ENCODE measurements at regions not wholly inside any gene's neighbourhood (a gene's known extent, or its start where the extent isn't known, plus 50 kb on each side); places are given as distances from the start of the nearest gene placed in this dataset.

- H3K27me3 Mint-ChIP-seq = no peaks in the 10 kb centered on the region
- H3K36me3 Mint-ChIP-seq = no peaks in the 10 kb centered on the region
- no peak for TF ChIP-seq CTCF (conservative IDR thresholded peaks at IDR 0.05)
- no peak overlapping the region for H3K4me3 Mint-ChIP-seq
- H3K9me3 Mint-ChIP-seq = no peaks in the 10 kb centered on the region
- no peak for DNase-seq (ENCODE audit: extremely low spot score, unreplicated experiment)
- H3K27ac Mint-ChIP-seq = no peak overlapping the region
- H3K4me1 Mint-ChIP-seq (ENCODE audit: unreplicated experiment) = no peaks in the 10 kb centered on the region
These were observed 373.2 kb upstream of the MANEA start for GRCh38 chr6:95204178-95204577.

- DNase-seq (ENCODE audit: extremely low spot score, unreplicated experiment) = no peak
- Mint-ChIP-seq H3K9me3 (no peaks in the 10 kb centered on the region), H3K4me1 (ENCODE audit: unreplicated experiment) (no peaks in the 10 kb centered on the region), H3K27me3 (peaks cover 2% of the 10 kb centered on the region), H3K36me3 (no peaks in the 10 kb centered on the region), H3K4me3 (no peak overlapping the region), H3K27ac (no peak overlapping the region)
- TF ChIP-seq CTCF (conservative IDR thresholded peaks at IDR 0.05) = no peak
These were observed 368.7 kb upstream of the MANEA start for GRCh38 chr6:95208621-95209020.

GRCh38 chr6:95209074-95209473 lies 368.3 kb upstream of the MANEA start:
- H3K36me3 Mint-ChIP-seq = no peaks in the 10 kb centered on the region
- H3K27me3 Mint-ChIP-seq = peaks cover 2% of the 10 kb centered on the region
- H3K9me3 Mint-ChIP-seq = no peaks in the 10 kb centered on the region
- H3K27ac Mint-ChIP-seq = no peak overlapping the region
- no peak for TF ChIP-seq CTCF (conservative IDR thresholded peaks at IDR 0.05)
- no peaks in the 10 kb centered on the region for H3K4me1 Mint-ChIP-seq (ENCODE audit: unreplicated experiment)
- H3K4me3 Mint-ChIP-seq = no peak overlapping the region
- DNase-seq (ENCODE audit: extremely low spot score, unreplicated experiment) = no peak

- no peak for DNase-seq (ENCODE audit: extremely low spot score, unreplicated experiment)
- no peaks in the 10 kb centered on the region for H3K4me1 Mint-ChIP-seq (ENCODE audit: unreplicated experiment)
- no peak overlapping the region for H3K4me3 Mint-ChIP-seq
- no peak overlapping the region for H3K27ac Mint-ChIP-seq
- no peaks in the 10 kb centered on the region for H3K9me3 Mint-ChIP-seq
- no peak for TF ChIP-seq CTCF (conservative IDR thresholded peaks at IDR 0.05)
- no peaks in the 10 kb centered on the region for H3K36me3 Mint-ChIP-seq
- H3K27me3 Mint-ChIP-seq = peaks cover 10% of the 10 kb centered on the region
These were observed 360.8 kb upstream of the MANEA start for GRCh38 chr6:95216555-95216954.

GRCh38 chr6:95227351-95227750 lies 350.0 kb upstream of the MANEA start:
- Mint-ChIP-seq H3K27ac (no peak overlapping the region), H3K27me3 (peaks cover 10% of the 10 kb centered on the region), H3K4me3 (no peak overlapping the region), H3K9me3 (no peaks in the 10 kb centered on the region), H3K36me3 (no peaks in the 10 kb centered on the region), H3K4me1 (ENCODE audit: unreplicated experiment) (peaks cover 10% of the 10 kb centered on the region)
- no peak for DNase-seq (ENCODE audit: extremely low spot score, unreplicated experiment)
- no peak for TF ChIP-seq CTCF (conservative IDR thresholded peaks at IDR 0.05)

- H3K27ac Mint-ChIP-seq = no peak overlapping the region
- H3K4me3 Mint-ChIP-seq = peak overlapping the region; percentile 34
- H3K36me3 Mint-ChIP-seq = no peaks in the 10 kb centered on the region
- H3K27me3 Mint-ChIP-seq = peaks cover 10% of the 10 kb centered on the region
- H3K4me1 Mint-ChIP-seq (ENCODE audit: unreplicated experiment) = peaks cover 10% of the 10 kb centered on the region
- no peak for TF ChIP-seq CTCF (conservative IDR thresholded peaks at IDR 0.05)
- DNase-seq (ENCODE audit: extremely low spot score, unreplicated experiment) = no peak
- H3K9me3 Mint-ChIP-seq = no peaks in the 10 kb centered on the region
These were observed 348.7 kb upstream of the MANEA start for GRCh38 chr6:95228636-95229035.

Data from type B pancreatic cell (in vitro differentiated cells).